Upper lobe of right lung (tissue), 1 donor: ENCODE measurements at regions not wholly inside any gene's neighbourhood (a gene's known extent, or its start where the extent isn't known, plus 50 kb on each side); places are given as distances from the start of the nearest gene placed in this dataset.

Experiments used
- ATAC-seq: fragments of 200-7000 bp; cut with Tn5 transposase; one replicate; pipeline ENCODE4 v1.9.1; 2020; ENCODE audit warnings: mild to moderate bottlenecking, moderate library complexity
- DNase-seq: peaks from one replicate; pipeline ENCODE4 v3.0.0-alpha.2; 2020
- H3K27ac ChIP-seq: fragments of 200-600 bp; one replicate; pipeline ENCODE4 v1.8.0; 2022
- H3K27me3 ChIP-seq: fragments of 200-600 bp; one replicate; pipeline ENCODE4 v1.8.0; 2022; ENCODE audit warnings: mild to moderate bottlenecking
- H3K36me3 ChIP-seq: fragments of 200-600 bp; one replicate; pipeline ENCODE4 v1.8.0; 2022
- H3K4me1 ChIP-seq: fragments of 200-600 bp; one replicate; pipeline ENCODE4 v1.8.0; 2022
- H3K4me3 ChIP-seq: fragments of 200-600 bp; one replicate; pipeline ENCODE4 v1.8.0; 2022; ENCODE audit warnings: mild to moderate bottlenecking
- H3K9me3 ChIP-seq: fragments of 200-600 bp; one replicate; pipeline ENCODE4 v1.8.0; 2022
- intact Hi-C: fragments of 100-400 bp; cut with DNase I; formaldehyde crosslinking; loops from one replicate; pipeline ENCODE4 v1.11.0; 2022
- TF ChIP-seq, protein P1 (sequence below): fragments of 200-600 bp; IDR thresholded peaks from one replicate; pipeline ENCODE4 v1.8.0; 2022; ENCODE audit warnings: antibody characterized with exemption
- donor health status: DM: no; HTN: yes; CAD: no; lungs with severe emphysema.

DNA sequence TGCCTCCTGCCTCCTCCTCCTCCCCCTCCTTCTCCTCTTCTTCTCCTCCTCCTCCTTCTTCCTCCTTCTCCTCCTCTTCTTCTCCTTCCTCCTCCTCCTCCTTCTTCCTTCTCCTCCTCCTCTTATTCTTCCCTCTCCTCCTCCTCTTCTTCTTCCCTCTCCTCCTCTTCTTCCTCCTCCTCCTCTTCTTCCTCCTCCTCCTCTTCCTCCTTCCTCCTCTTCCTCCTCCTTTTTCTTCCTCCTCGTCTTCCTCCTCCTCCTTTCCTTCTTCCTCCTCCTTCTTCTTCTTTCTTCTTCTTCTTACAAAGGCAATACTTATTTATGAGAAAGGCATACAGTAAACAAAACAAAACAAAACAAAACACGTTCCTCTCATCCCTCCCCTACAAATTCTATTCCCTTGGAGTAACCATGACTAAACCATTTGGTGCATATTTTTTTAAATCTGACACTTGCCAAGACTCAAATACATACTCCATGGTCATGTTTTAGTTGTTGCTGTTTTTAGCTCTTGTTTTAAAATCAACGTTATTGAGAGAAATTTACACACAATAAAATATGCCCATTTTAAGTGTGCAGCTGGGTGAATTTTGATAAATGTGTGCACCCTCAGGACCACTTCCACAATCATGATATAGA is 135.6 kb downstream of the FOXD1 start:
- Histone ChIP-seq H3K27ac (no peak overlapping the region), H3K36me3 (no peaks in the 10 kb centered on the region), H3K9me3 (no peaks in the 10 kb centered on the region), H3K4me3 (no peak overlapping the region), H3K27me3 (peaks cover 63% of the 10 kb centered on the region), H3K4me1 (no peaks in the 10 kb centered on the region)
- TF ChIP-seq, protein P1, sequence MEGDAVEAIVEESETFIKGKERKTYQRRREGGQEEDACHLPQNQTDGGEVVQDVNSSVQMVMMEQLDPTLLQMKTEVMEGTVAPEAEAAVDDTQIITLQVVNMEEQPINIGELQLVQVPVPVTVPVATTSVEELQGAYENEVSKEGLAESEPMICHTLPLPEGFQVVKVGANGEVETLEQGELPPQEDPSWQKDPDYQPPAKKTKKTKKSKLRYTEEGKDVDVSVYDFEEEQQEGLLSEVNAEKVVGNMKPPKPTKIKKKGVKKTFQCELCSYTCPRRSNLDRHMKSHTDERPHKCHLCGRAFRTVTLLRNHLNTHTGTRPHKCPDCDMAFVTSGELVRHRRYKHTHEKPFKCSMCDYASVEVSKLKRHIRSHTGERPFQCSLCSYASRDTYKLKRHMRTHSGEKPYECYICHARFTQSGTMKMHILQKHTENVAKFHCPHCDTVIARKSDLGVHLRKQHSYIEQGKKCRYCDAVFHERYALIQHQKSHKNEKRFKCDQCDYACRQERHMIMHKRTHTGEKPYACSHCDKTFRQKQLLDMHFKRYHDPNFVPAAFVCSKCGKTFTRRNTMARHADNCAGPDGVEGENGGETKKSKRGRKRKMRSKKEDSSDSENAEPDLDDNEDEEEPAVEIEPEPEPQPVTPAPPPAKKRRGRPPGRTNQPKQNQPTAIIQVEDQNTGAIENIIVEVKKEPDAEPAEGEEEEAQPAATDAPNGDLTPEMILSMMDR, result no peak
- intact Hi-C loops, result no loop called here
- no peak for ATAC-seq
- no peak for DNase-seq

- peaks cover 59% of the 10 kb centered on the region for H3K27me3 ChIP-seq
- no peaks in the 10 kb centered on the region for H3K9me3 ChIP-seq
- TF ChIP-seq, protein P1, result no peak
- DNase-seq, result no peak
- intact Hi-C loops, result no loop called here
- no peaks in the 10 kb centered on the region for H3K36me3 ChIP-seq
- no peak overlapping the region for H3K27ac ChIP-seq
- ATAC-seq, result peak; percentile 47
- H3K4me1 ChIP-seq, result no peaks in the 10 kb centered on the region
- no peak overlapping the region for H3K4me3 ChIP-seq
These were observed 136.3 kb downstream of the FOXD1 start for GRCh38 chr5:73312146-73312871.

DNA sequence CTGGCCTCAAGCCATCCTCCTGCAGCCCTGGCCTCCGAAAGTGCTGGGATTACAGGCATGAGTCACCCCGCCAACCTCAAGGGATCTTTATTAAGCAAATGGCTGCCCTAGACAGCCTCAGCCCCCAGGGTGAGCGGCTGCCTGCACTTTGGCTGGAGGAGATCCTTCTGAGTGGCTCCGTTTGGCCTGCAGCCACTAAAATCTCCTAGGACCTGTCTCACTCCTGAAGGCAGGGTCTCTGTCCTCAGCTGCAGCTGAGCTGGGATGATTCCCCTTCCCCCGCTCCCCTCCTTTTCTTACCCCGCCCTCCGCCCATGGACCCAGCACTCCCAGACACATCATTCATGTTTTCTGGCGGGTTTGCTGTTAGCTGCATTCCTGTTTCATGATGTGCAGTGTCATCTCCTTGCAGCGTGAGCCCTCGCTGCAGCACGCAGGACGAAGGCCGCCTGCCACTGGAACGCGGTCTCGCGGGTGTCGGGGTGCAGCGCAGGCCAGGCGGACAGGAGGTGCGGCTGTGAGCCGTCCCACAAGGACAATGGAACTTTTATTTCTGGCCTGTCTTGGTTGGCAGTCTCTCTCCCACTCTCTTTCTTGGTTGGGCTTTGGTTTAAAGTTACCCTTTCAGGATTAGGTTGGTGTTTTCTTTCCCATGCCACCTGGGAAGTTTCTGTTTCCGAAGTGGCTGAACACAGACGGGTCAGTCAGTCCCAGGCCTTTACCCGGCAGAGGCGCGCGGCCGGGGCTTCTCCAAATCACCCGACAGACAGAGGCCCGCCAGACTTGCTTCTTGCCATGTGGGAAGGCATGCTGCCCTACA is 137.1 kb downstream of the FOXD1 start:
- intact Hi-C loops, result no loop called here
- H3K4me1 ChIP-seq, result no peaks in the 10 kb centered on the region
- H3K9me3 ChIP-seq, result no peaks in the 10 kb centered on the region
- H3K4me3 ChIP-seq, result no peak overlapping the region
- peaks cover 58% of the 10 kb centered on the region for H3K27me3 ChIP-seq
- TF ChIP-seq, protein P1, result no peak
- no peak for DNase-seq
- H3K36me3 ChIP-seq, result no peaks in the 10 kb centered on the region
- no peak overlapping the region for H3K27ac ChIP-seq
- peak; percentile 53 for ATAC-seq

- no peak overlapping the region for H3K27ac ChIP-seq
- DNase-seq (no peak), ATAC-seq (no peak)
- no peaks in the 10 kb centered on the region for H3K9me3 ChIP-seq
- H3K27me3 ChIP-seq, result peaks cover 69% of the 10 kb centered on the region
- TF ChIP-seq, protein P1, result no peak
- H3K36me3 ChIP-seq, result no peaks in the 10 kb centered on the region
- no peaks in the 10 kb centered on the region for H3K4me1 ChIP-seq
- no peak overlapping the region for H3K4me3 ChIP-seq
- intact Hi-C loops, result no loop called here
These were observed 134.8 kb downstream of the TMEM174 start for GRCh38 chr5:73307645-73308355.

DNA sequence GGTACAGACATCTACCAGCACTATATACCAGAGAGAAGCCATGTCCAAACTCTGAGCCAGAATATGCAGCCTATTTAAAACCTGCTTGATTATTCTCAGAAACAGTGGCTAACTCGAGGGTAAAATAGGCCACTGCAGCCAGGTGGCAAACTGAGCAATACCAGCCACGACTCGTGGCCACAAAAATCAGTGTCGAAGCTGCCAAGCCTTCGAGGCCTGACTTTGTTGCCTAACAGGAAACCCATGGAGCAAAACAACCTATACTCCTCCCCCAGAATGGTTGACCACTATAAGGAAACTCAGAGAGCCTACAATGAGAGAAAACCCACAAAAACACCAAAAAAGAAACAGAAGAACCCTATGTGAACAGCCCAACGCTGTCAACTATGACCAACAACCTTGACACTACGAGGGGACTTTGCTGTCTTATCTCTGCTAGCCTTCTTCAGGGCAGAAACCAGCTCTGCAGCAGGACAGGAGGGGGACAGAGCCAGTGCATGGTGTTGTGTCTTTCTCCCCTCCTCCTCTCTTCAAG is 133.8 kb downstream of the TMEM174 start:
- no peak for DNase-seq
- no peaks in the 10 kb centered on the region for H3K9me3 ChIP-seq
- no peak overlapping the region for H3K4me3 ChIP-seq
- TF ChIP-seq, protein P1, result no peak
- intact Hi-C loops, result no loop called here
- H3K4me1 ChIP-seq, result no peaks in the 10 kb centered on the region
- no peak overlapping the region for H3K27ac ChIP-seq
- H3K36me3 ChIP-seq, result no peaks in the 10 kb centered on the region
- peaks cover 71% of the 10 kb centered on the region for H3K27me3 ChIP-seq
- ATAC-seq, result no peak
